WERI-Rb-1 (cell line): ENCODE measurements at regions not wholly inside any gene's neighbourhood (a gene's known extent, or its start where the extent isn't known, plus 50 kb on each side); places are given as distances from the start of the nearest gene placed in this dataset.

ENCODE experiments used
- DNase-seq: peaks from one replicate; pipeline ENCODE4 v3.0.0-alpha.2; 2020
- H3K27ac ChIP-seq: fragments of 250-450 bp; sonication (Bioruptor Pico); 2 replicates; pipeline ENCODE4 v1.5.1; 2020; ENCODE audit warnings: mild to moderate bottlenecking, moderate library complexity
- H3K27me3 ChIP-seq: fragments of 250-450 bp; sonication (Bioruptor Pico); 2 replicates; pipeline ENCODE4 v1.5.1; 2021; ENCODE audit warnings: mild to moderate bottlenecking, low read depth, moderate library complexity; ENCODE audit not compliant: insufficient read depth, severe bottlenecking
- H3K36me3 ChIP-seq: fragments of 250-450 bp; sonication (Bioruptor Pico); 2 replicates; pipeline ENCODE4 v1.5.1; 2020; ENCODE audit warnings: mild to moderate bottlenecking, moderate library complexity
- H3K4me3 ChIP-seq: 2 replicates; pipeline ENCODE4 v1.5.1; 2011; ENCODE audit warnings: low read depth, mild to moderate bottlenecking, control low read depth, low read length
- H3K9me3 ChIP-seq: fragments of 250-450 bp; sonication (Bioruptor Pico); 2 replicates; pipeline ENCODE4 v1.5.1; 2021; ENCODE audit warnings: mild to moderate bottlenecking, moderate library complexity; ENCODE audit not compliant: severe bottlenecking
- TF ChIP-seq, protein P1 (sequence below): IDR thresholded peaks from 2 replicates; pipeline ENCODE4 v1.5.1; 2011; ENCODE audit warnings: low read depth, mild to moderate bottlenecking, control low read depth, inconsistent platforms, low read length

DNA sequence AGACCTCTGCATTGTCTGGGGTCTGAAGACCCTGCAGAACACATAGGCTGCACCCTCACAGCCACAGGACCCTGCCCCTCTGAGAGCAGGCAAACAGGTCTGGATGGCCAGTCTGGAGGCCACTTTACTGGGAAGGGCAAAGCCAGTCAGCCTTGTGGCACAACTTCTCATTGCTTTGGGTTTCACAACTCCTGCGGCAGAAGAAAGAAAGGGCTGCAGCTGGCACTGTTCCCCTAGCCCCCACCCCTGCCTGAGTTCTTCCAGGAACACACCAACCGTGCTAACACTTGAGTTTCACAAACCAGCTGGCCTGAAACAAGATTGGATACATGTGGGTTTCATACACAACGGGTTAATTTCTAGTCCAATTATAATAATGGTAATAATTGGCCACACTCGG is 276.5 kb upstream of the MGAT5 start:
- DNase-seq = no peak
- no peak overlapping the region for H3K27ac ChIP-seq
- TF ChIP-seq, protein P1, sequence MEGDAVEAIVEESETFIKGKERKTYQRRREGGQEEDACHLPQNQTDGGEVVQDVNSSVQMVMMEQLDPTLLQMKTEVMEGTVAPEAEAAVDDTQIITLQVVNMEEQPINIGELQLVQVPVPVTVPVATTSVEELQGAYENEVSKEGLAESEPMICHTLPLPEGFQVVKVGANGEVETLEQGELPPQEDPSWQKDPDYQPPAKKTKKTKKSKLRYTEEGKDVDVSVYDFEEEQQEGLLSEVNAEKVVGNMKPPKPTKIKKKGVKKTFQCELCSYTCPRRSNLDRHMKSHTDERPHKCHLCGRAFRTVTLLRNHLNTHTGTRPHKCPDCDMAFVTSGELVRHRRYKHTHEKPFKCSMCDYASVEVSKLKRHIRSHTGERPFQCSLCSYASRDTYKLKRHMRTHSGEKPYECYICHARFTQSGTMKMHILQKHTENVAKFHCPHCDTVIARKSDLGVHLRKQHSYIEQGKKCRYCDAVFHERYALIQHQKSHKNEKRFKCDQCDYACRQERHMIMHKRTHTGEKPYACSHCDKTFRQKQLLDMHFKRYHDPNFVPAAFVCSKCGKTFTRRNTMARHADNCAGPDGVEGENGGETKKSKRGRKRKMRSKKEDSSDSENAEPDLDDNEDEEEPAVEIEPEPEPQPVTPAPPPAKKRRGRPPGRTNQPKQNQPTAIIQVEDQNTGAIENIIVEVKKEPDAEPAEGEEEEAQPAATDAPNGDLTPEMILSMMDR = no peak

DNA sequence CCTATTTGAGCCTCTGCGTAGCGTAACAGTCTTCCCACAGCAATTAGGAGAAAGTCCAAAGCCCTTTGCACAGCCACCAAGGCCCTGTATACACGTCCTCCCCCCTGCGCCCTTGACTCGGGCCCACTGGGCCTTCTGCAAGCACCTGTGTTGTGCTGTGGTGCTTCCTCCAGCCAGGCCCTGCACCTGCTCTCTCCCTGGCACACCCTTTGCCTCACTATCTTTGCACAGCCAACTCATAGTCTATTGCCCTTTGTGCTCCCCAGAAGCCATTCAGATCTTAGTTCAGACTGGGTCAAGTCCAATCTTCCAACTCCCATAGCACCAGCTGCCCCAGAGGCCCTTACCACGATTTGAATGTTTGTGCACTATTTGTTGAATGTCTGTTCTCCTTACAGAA is 271.6 kb upstream of the MGAT5 start:
- TF ChIP-seq, protein P1 = no peak
- no peak overlapping the region for H3K4me3 ChIP-seq
- no peaks in the 10 kb centered on the region for H3K27me3 ChIP-seq
- no peak overlapping the region for H3K27ac ChIP-seq
- H3K9me3 ChIP-seq = peaks cover 14% of the 10 kb centered on the region
- H3K36me3 ChIP-seq = no peaks in the 10 kb centered on the region; the same call in 1 of the 2 replicates
- DNase-seq = no peak

More for the DNA sequence above, 276.5 kb upstream of the MGAT5 start:
- Histone ChIP-seq H3K27me3 (no peaks in the 10 kb centered on the region), H3K9me3 (no peaks in the 10 kb centered on the region), H3K36me3 (no peaks in the 10 kb centered on the region; the same call in 1 of the 2 replicates), H3K4me3 (no peak overlapping the region)

DNA sequence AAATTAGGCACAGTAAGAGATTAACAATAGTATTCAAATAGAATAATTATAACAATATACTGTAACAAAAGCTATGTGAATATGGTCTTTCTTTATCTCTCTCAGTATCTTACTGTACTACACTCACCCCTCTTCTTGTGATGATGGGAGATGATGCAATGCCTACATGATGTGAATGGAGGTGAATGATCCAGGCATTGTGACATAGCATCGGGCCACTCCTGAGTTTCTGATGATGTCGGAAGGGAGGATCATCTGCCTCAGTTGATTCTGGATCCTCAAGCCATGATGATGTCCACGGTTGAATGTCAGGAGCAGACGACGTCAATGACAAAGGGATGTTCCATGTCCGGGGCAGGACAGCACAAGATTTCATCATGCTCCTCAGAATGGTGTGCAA is 268.3 kb upstream of the MGAT5 start:
- peak overlapping the region; percentile 96 for H3K27ac ChIP-seq
- H3K4me3 ChIP-seq = peak overlapping the region; percentile 40
- DNase-seq = no peak
- H3K27me3 ChIP-seq = no peaks in the 10 kb centered on the region
- peaks cover 14% of the 10 kb centered on the region for H3K9me3 ChIP-seq
- TF ChIP-seq, protein P1 = no peak
- no peaks in the 10 kb centered on the region; the same call in 1 of the 2 replicates for H3K36me3 ChIP-seq

DNA sequence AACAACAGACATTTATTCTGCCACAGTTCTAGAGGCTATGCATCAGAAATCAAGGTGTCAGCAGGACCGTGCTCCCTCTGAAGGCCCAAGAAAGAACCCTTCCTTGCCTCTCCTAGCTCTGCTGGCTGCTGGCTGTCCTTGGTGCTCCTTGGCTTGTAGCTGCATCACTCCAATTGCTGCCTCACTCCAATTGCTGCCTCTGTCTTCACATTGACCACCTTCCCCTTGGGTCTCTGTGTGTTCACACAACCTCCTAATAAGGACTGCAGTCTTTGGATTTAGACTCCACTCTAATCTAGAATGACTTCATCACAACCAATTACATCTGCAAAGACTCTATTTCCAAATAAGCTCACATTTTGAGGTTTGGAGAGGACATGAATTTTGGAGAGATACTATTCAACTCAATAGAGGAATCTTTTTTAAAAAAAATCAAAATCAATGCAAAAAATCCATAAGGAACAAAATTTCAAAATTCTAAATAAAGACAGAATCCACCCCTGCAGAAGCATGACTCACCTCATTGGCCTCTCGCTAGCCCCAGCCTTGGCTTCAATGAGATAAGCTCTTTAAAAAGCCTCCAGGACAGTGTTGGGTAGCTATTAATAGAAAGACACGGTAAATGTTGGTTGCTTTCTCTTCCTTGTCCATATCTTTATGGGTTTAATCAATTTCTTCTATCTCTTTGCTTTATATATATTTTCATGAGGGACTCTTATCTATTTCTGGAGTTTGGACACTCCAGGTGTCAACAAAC is 267.6 kb upstream of the MGAT5 start:
- Histone ChIP-seq H3K36me3 (no peaks in the 10 kb centered on the region; the same call in 1 of the 2 replicates), H3K4me3 (peak overlapping the region; percentile 40), H3K9me3 (peaks cover 14% of the 10 kb centered on the region), H3K27me3 (no peaks in the 10 kb centered on the region), H3K27ac (peak overlapping the region; percentile 96)
- DNase-seq = peak; percentile 55
- TF ChIP-seq, protein P1 = no peak

DNA sequence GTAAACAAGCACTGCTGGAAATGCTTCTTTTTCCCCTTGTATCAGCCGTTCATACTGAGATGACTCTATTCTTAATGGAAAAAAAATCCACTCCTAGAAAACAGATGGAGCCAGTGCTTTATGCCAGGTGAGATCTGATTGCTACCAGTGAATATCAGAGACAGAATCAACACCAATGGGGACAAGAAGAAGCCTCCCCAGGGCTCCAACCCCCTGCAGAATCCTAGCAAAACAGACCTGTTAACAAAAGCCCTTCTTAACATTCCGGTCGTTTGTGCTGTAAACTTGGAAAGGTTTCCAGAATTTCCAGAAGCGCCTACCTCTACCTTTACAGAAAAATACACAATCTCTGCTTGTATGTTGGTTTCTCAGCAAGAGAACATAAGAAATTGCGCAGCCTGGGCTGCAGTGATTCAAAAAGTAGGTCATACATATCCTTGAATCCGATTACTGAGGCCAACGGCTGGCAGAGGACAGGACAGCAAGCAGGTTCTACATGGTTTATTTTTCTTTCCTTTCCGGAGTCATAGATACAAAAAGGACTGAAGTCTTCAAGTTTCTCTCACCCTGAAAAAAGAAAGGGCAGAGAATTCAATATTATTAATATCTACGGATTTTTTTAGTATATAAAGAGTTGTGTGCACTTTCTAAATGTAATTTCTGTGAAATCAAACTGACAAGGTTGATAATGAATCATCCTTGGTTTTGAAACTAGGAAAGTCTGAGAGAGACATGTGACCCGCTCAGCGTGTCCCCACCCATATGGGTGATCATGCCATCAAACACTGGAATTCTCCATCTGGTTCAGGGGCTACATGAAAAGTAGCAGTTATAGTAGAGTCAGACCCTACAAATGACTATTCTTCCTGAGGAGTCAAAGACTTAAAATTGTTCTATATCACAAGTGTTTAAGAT is 266.7 kb upstream of the MGAT5 start:
- no peaks in the 10 kb centered on the region; the same call in 1 of the 2 replicates for H3K36me3 ChIP-seq
- peak overlapping the region; percentile 96 for H3K27ac ChIP-seq
- H3K9me3 ChIP-seq = peaks cover 14% of the 10 kb centered on the region
- peak; percentile 80 for DNase-seq
- TF ChIP-seq, protein P1 = no peak
- peak overlapping the region; percentile 40 for H3K4me3 ChIP-seq
- no peaks in the 10 kb centered on the region for H3K27me3 ChIP-seq
